ENCODE measurements at regions not wholly inside any gene's neighbourhood (a gene's known extent, or its start where the extent isn't known, plus 50 kb on each side); places are given as distances from the start of the nearest gene placed in this dataset.

DNA sequence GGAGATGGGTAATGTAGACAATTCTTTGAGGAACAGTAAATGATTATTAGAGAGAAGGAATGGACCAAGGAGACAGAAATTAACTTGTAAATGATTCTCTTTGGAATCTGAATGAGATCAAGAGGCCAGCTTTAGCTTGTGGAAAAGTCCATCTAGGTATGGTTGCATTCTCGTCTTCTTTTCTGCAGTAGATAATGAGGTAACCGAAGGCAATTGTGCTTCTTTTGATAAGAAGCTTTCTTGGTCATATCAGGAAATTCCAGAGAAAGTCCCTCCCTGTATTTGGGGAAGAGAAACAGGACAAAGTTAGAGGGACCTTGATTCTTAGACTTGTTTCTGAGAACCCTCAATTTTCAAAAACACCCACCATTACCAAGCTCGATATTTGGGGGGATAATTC is 109.1 kb upstream of the PRSS16 start:
- TF ChIP-seq, protein P1, sequence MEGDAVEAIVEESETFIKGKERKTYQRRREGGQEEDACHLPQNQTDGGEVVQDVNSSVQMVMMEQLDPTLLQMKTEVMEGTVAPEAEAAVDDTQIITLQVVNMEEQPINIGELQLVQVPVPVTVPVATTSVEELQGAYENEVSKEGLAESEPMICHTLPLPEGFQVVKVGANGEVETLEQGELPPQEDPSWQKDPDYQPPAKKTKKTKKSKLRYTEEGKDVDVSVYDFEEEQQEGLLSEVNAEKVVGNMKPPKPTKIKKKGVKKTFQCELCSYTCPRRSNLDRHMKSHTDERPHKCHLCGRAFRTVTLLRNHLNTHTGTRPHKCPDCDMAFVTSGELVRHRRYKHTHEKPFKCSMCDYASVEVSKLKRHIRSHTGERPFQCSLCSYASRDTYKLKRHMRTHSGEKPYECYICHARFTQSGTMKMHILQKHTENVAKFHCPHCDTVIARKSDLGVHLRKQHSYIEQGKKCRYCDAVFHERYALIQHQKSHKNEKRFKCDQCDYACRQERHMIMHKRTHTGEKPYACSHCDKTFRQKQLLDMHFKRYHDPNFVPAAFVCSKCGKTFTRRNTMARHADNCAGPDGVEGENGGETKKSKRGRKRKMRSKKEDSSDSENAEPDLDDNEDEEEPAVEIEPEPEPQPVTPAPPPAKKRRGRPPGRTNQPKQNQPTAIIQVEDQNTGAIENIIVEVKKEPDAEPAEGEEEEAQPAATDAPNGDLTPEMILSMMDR (IDR thresholded peaks at IDR 0.05) = no peak
- TF ChIP-seq POLR2A (IDR thresholded peaks at IDR 0.05) = no peak
